Mesenchymal stem cell (in vitro differentiated cells and primary cell): ENCODE measurements at regions not wholly inside any gene's neighbourhood (a gene's known extent, or its start where the extent isn't known, plus 50 kb on each side); places are given as distances from the start of the nearest gene placed in this dataset.

Experiments used
- DNase-seq: peaks from one replicate; pipeline ENCODE4 v3.0.0-alpha.2; 2013
- H2AFZ ChIP-seq: one replicate; pipeline ENCODE4 v1.6.1; 2013; ENCODE audit warnings: low read depth, mild to moderate bottlenecking, control low read depth, inconsistent platforms, low read length, moderate library complexity
- H2AK5ac ChIP-seq: 2 replicates; pipeline ENCODE4 v1.6.1; 2013; ENCODE audit warnings: low read length, moderate library complexity, mild to moderate bottlenecking, inconsistent platforms; ENCODE audit not compliant: severe bottlenecking
- H2BK120ac ChIP-seq: one replicate; pipeline ENCODE4 v1.6.1; 2013; ENCODE audit warnings: low read depth, mild to moderate bottlenecking, inconsistent platforms, low read length, moderate library complexity
- H2BK12ac ChIP-seq, 2 experiments: one replicate each; pipeline ENCODE4 v1.6.1; 2013; ENCODE audit warnings: inconsistent platforms in 2 of 2, low read length in 2 of 2, mild to moderate bottlenecking in 2 of 2, moderate library complexity in 2 of 2, control low read depth in 1 of 2
- H2BK15ac ChIP-seq: one replicate; pipeline ENCODE4 v1.6.1; 2013; ENCODE audit warnings: mild to moderate bottlenecking, low read depth, inconsistent platforms; ENCODE audit not compliant: poor library complexity, severe bottlenecking
- H2BK5ac ChIP-seq: 2 replicates; pipeline ENCODE4 v1.6.1; 2013; ENCODE audit warnings: low read depth, mild to moderate bottlenecking, low read length, control low read depth, inconsistent platforms; ENCODE audit not compliant: poor library complexity, severe bottlenecking
- H3K14ac ChIP-seq, 2 experiments: one replicate each; pipeline ENCODE4 v1.6.1; 2013; ENCODE audit warnings: inconsistent platforms in 2 of 2, low read length in 2 of 2, control low read depth in 1 of 2, mild to moderate bottlenecking in 1 of 2, moderate library complexity in 1 of 2
- H3K18ac ChIP-seq, 2 experiments: one replicate each; pipeline ENCODE4 v1.6.1; 2013; ENCODE audit warnings: inconsistent platforms in 2 of 2, low read length in 2 of 2, control low read depth in 1 of 2, low read depth in 1 of 2, mild to moderate bottlenecking in 1 of 2
- H3K23ac ChIP-seq, 2 experiments: one replicate each; pipeline ENCODE4 v1.6.1; 2013; ENCODE audit warnings: inconsistent platforms in 2 of 2, low read length in 2 of 2, mild to moderate bottlenecking in 2 of 2, moderate library complexity in 2 of 2, control low read depth in 1 of 2
- H3K27ac ChIP-seq: 2 replicates; pipeline ENCODE4 v1.5.1; 2013; ENCODE audit warnings: mild to moderate bottlenecking, moderate library complexity, low read length, control low read depth, inconsistent platforms; ENCODE audit not compliant: poor library complexity, severe bottlenecking
- H3K27me3 ChIP-seq, 2 experiments: 2 replicates each; pipeline versions ENCODE4 v1.6.1 to v1.7.0; 2013; ENCODE audit warnings: low read length in 2 of 2, mild to moderate bottlenecking in 2 of 2, moderate library complexity in 2 of 2, control low read depth in 1 of 2, inconsistent platforms in 1 of 2; ENCODE audit not compliant: control insufficient read depth in 1 of 2, insufficient read depth in 1 of 2
- H3K36me3 ChIP-seq, 2 experiments: 2 replicates each; pipeline versions ENCODE4 v1.6.1 to v1.7.0; 2013; ENCODE audit warnings: low read length in 2 of 2, control low read depth in 1 of 2, inconsistent platforms in 1 of 2, low read depth in 1 of 2, mild to moderate bottlenecking in 1 of 2; ENCODE audit not compliant: insufficient read depth in 2 of 2, control insufficient read depth in 1 of 2
- H3K4ac ChIP-seq, 2 experiments: one replicate each; pipeline ENCODE4 v1.6.1; 2013; ENCODE audit warnings: inconsistent platforms in 2 of 2, low read length in 2 of 2, mild to moderate bottlenecking in 2 of 2, moderate library complexity in 2 of 2, control low read depth in 1 of 2, low read depth in 1 of 2
- H3K4me1 ChIP-seq: 2 replicates; pipeline ENCODE4 v1.6.1; 2013; ENCODE audit warnings: low read depth, low read length, control low read depth; ENCODE audit not compliant: control insufficient read depth, insufficient read depth
- H3K4me2 ChIP-seq: 2 replicates; pipeline ENCODE4 v1.6.1; 2013; ENCODE audit warnings: low read length, mild to moderate bottlenecking, inconsistent platforms; ENCODE audit not compliant: poor library complexity, severe bottlenecking
- H3K4me3 ChIP-seq, 2 experiments: 2 replicates each; pipeline versions ENCODE4 v1.5.1 to v1.7.0; 2013; ENCODE audit warnings: low read length in 2 of 2, mild to moderate bottlenecking in 2 of 2, control low read depth in 1 of 2, low read depth in 1 of 2; ENCODE audit not compliant: insufficient read depth in 1 of 2
- H3K79me1 ChIP-seq: replicated peaks from 2 replicates; pipeline ENCODE4 v1.6.1; 2013; ENCODE audit warnings: mild to moderate bottlenecking, control low read depth, low read length, inconsistent platforms; ENCODE audit not compliant: poor library complexity, severe bottlenecking
- H3K9ac ChIP-seq: 2 replicates; pipeline ENCODE4 v1.7.0; 2013; ENCODE audit warnings: mild to moderate bottlenecking, low read length, moderate library complexity
- H3K9me3 ChIP-seq: 2 replicates; pipeline ENCODE4 v1.7.0; 2013; ENCODE audit warnings: mild to moderate bottlenecking, low read length; ENCODE audit not compliant: control insufficient read depth
- H4K8ac ChIP-seq: one replicate; pipeline ENCODE4 v1.6.1; 2013; ENCODE audit warnings: inconsistent platforms, mild to moderate bottlenecking, low read length, moderate library complexity
- H4K91ac ChIP-seq: one replicate; pipeline ENCODE4 v1.6.1; 2013; ENCODE audit warnings: mild to moderate bottlenecking, low read length, inconsistent platforms
- WGBS: methylation state at CpG from one replicate; pipeline ENCODE4 v1.1.7; 2013; ENCODE audit warnings: mixed read lengths; 5-methylcytosine and 5-hydroxymethylcytosine counted together

DNA sequence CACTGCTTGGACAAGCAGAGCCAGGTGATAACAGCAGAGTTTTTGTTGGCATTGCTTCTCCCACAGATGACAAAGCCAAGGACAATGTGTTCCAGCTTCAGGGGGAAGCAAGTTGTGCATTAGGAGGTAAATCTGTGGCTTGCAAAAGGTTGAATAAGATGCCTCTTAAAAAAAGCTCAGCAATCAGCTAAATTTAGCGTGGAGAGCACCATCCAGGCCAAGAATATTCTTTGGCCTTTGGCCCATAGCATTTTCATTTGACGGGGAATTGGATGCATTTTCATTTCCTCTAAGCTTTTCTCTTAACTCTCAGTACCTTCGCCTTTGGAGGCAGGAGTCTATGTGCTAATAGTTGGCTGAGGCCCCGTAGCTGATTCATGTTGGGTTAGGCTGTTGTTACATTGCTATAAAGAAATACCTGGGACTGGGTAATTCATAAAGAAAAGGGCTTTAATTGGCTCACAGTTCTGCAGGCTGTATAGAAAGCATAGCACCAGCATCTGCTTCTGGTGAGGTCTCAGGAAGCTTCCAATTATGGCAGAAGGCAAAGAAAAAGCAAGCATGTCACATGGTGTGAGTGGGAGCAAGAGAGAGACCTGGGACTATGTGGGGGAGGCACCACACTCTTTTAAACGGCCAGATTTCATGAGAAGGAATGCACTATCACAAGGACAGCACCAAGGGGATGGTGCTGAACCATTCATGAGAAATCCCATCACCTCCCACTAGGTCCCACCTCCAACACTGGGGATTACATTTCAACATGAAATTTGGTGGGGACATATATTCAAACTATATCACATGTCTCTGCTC is 350.1 kb upstream of the C11orf87 start:
- no peaks in the 10 kb centered on the region for H3K79me1 ChIP-seq
- H3K36me3 ChIP-seq = no peaks in the 10 kb centered on the region
- no peak overlapping the region for H3K14ac ChIP-seq
- no peak overlapping the region for H3K23ac ChIP-seq
- H2BK12ac ChIP-seq = no peak overlapping the region
- H3K4me2 ChIP-seq = no peak overlapping the region
- no peak overlapping the region for H3K27ac ChIP-seq
- H2BK120ac ChIP-seq = no peak overlapping the region
- no peak overlapping the region for H3K18ac ChIP-seq
- no peak overlapping the region for H2BK15ac ChIP-seq
- no peak overlapping the region for H2BK5ac ChIP-seq
- H2AFZ ChIP-seq = no peak overlapping the region
- H2AK5ac ChIP-seq = no peak overlapping the region
- H3K9ac ChIP-seq = no peak overlapping the region
- 66% methylated on average over 5 of the region's 5 CpGs for WGBS
- H4K8ac ChIP-seq = no peak overlapping the region
- H3K27me3 ChIP-seq = no peaks in the 10 kb centered on the region
- H3K4me3 ChIP-seq = no peak overlapping the region
- H3K4me1 ChIP-seq = no peaks in the 10 kb centered on the region
- H4K91ac ChIP-seq = no peak overlapping the region
- DNase-seq = no peak
- no peak overlapping the region for H3K4ac ChIP-seq
- H3K9me3 ChIP-seq = peaks cover 10% of the 10 kb centered on the region

DNA sequence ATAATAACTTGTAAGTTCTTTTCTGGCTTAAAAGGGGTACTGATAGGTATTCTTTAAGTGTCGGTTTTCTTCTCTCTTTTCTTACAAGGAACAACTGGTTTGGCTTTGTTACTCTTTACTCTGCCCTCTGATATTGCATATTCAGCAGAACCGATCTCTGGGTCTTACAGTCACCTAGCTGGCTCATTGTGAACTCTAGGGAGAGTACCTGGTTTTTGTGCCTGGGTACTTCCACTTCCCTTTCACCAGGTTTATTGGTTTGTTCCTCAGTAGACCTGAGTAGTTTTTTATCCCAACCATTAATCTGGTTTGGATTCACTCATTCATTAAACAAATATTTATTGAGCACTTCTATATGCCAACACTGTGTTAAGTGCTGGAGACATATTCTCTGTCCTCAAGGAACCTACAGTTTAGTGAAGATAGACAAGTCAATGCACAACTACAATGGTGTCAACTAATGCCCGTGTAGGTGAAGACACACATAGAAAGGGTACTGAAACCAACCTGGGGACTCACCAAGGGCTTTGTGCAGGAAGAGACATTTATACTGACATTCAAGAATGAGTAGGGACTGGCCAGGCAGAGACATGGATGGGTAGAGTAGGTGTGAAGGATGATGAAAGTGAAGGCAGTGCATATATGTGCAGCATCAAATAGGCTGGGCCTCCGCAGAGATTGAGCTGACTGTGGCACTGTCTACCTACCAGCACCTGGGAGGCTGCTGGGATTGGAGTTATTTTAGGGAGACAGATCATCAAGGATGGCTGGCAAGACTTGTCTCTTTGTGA is 348.8 kb upstream of the C11orf87 start:
- DNase-seq = no peak
- Histone ChIP-seq H2AFZ (no peak overlapping the region), H3K36me3 (no peaks in the 10 kb centered on the region), H3K14ac (no peak overlapping the region), H3K4ac (no peak overlapping the region), H3K18ac (no peak overlapping the region), H3K9ac (no peak overlapping the region), H2BK15ac (no peak overlapping the region), H4K8ac (no peak overlapping the region), H3K4me3 (no peak overlapping the region), H2AK5ac (no peak overlapping the region), H3K4me2 (no peak overlapping the region), H2BK5ac (no peak overlapping the region), H3K27me3 (no peaks in the 10 kb centered on the region), H3K4me1 (no peaks in the 10 kb centered on the region), H4K91ac (no peak overlapping the region), H3K23ac (no peak overlapping the region), H3K27ac (no peak overlapping the region), H2BK12ac (no peak overlapping the region), H3K79me1 (no peaks in the 10 kb centered on the region), H3K9me3 (peaks cover 10% of the 10 kb centered on the region), H2BK120ac (no peak overlapping the region)
- 95% methylated on average over 4 of the region's 4 CpGs for WGBS

DNA sequence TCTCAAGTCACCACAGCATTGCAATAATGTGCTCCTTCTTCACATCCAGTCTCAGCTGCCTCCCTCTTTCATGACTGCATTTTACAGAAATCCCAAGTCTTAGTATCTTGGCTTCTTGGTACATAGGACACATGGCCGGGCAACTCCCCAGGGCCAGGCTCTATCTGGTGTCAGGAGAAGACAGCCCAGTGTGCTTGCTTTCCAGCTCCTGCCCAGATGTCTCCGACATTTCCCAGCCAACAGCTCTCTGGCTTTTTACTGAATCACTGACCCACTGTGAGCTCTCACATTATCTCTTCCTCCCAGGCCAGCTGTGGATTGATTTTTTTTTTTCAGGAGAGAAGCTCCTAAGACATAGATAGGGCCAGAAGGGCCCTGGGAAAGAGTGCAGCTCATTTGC is 346.0 kb upstream of the C11orf87 start:
- Histone ChIP-seq H3K14ac (no peak overlapping the region), H2BK15ac (no peak overlapping the region), H3K79me1 (no peaks in the 10 kb centered on the region), H3K27me3 (no peaks in the 10 kb centered on the region), H3K4me1 (no peaks in the 10 kb centered on the region), H3K4me3 (no peak overlapping the region), H4K8ac (no peak overlapping the region), H3K36me3 (no peaks in the 10 kb centered on the region), H3K23ac (no peak overlapping the region), H2AFZ (no peak overlapping the region), H3K9me3 (peaks cover under 1% of the 10 kb centered on the region), H2AK5ac (no peak overlapping the region), H3K27ac (no peak overlapping the region), H3K18ac (no peak overlapping the region), H3K9ac (no peak overlapping the region), H2BK120ac (no peak overlapping the region), H4K91ac (no peak overlapping the region), H3K4me2 (no peak overlapping the region), H2BK12ac (no peak overlapping the region), H3K4ac (no peak overlapping the region), H2BK5ac (no peak overlapping the region)
- no peak for DNase-seq
- 97% methylated on average over 1 of the region's 2 CpGs for WGBS

DNA sequence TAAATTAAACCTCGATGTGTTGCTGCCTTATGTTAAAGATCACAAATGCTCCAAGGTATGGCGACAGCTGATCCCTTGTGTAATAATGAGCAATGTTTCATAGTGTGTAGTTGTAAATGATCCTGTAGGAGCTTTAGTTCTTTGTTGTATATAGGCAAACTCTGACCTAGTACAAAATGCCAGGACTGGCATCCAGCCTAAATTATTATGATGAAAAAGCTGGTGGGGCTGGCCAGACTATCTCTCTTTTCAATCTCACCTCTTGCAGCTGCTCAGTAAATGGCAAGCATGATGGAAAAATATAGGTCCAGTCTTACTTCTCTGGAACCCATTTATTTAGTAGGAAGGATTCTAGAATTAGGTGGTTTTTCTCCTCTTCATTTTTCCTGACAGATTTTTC is 345.1 kb upstream of the C11orf87 start:
- Histone ChIP-seq H4K91ac (no peak overlapping the region), H2BK120ac (no peak overlapping the region), H4K8ac (no peak overlapping the region), H3K9ac (no peak overlapping the region), H3K27me3 (no peaks in the 10 kb centered on the region), H2AK5ac (no peak overlapping the region), H3K79me1 (no peaks in the 10 kb centered on the region), H3K4me3 (no peak overlapping the region), H3K18ac (no peak overlapping the region), H3K27ac (no peak overlapping the region), H3K4me1 (no peaks in the 10 kb centered on the region), H3K36me3 (no peaks in the 10 kb centered on the region), H2AFZ (no peak overlapping the region), H2BK15ac (no peak overlapping the region), H3K14ac (no peak overlapping the region), H3K4me2 (no peak overlapping the region), H2BK5ac (no peak overlapping the region), H3K9me3 (no peaks in the 10 kb centered on the region), H3K4ac (no peak overlapping the region), H3K23ac (no peak overlapping the region), H2BK12ac (no peak overlapping the region)
- WGBS = 80% methylated on average over 2 of the region's 2 CpGs
- DNase-seq = no peak
